Thoracic aorta (tissue), 2 donors: ENCODE measurements at regions not wholly inside any gene's neighbourhood (a gene's known extent, or its start where the extent isn't known, plus 50 kb on each side); places are given as distances from the start of the nearest gene placed in this dataset.
"Not testable (repeated sequence)": the region's sequence is repeated elsewhere in the genome, so short reads cannot be mapped to it uniquely, and the experiment has no call there.

Experiments
- ATAC-seq: fragments of 150-250 bp; one replicate; pipeline ENCODE4 v1.8.0; 2017; ENCODE audit warnings: low read depth; ENCODE audit not compliant: insufficient number of reproducible peaks, low FRiP score
- DNase-seq: peaks from one replicate; pipeline ENCODE4 v3.0.0-alpha.2; 2020; ENCODE audit warnings: low spot score
- H3K27ac ChIP-seq, 2 donors: fragments of 200-600 bp; sonication (generic); 1 replicate in 1 of 2; 2 replicates in 1 of 2; pipeline ENCODE4 v1.5.1; 2016; ENCODE audit warnings: mild to moderate bottlenecking in 2 of 2, moderate library complexity in 2 of 2
- H3K27me3 ChIP-seq: fragments of 200-600 bp; sonication (generic); replicated peaks from 2 replicates; pipeline ENCODE4 v1.6.0; 2016; ENCODE audit warnings: mild to moderate bottlenecking; ENCODE audit not compliant: insufficient read depth
- H3K36me3 ChIP-seq: fragments of 200-600 bp; sonication (generic); one replicate; pipeline ENCODE4 v1.5.1; 2016
- H3K4me1 ChIP-seq, 2 donors: fragments of 200-600 bp; sonication (generic); 1 replicate in 1 of 2; 2 replicates in 1 of 2; pipeline versions ENCODE4 v1.5.1 to v1.6.0; 2016; ENCODE audit warnings: low read depth in 2 of 2, mild to moderate bottlenecking in 1 of 2; ENCODE audit not compliant: control insufficient read depth in 1 of 2
- H3K4me3 ChIP-seq: fragments of 200-600 bp; sonication (generic); 2 replicates; pipeline ENCODE4 v1.5.1; 2016; ENCODE audit warnings: mild to moderate bottlenecking
- H3K9me3 ChIP-seq: fragments of 200-600 bp; sonication (generic); 2 replicates; pipeline ENCODE4 v1.5.1; 2016
- TF ChIP-seq, protein P1 (sequence below): fragments of 200-600 bp; sonication (generic); IDR thresholded peaks from one replicate; pipeline ENCODE4 v1.5.1; 2019; ENCODE audit warnings: antibody characterized with exemption

DNA sequence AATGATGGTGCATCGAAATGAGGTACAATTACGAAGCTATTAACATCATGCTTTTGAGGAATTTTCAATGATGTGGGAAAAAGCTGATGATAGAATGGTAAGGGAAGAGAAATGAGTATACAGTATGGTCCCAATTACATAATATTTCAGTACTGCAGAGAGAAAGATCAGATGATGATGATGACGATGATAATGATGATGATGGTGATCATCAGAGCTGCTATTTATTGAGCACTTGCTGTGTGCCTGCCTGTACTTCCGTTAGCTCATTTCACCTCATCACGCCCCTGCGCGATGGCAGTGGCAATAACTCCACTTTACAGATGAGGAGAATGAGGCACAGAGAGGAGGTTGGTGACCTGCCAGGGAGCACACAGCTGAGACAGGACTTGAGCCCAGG lies 620.8 kb downstream of the MATN1 start:
- TF ChIP-seq, protein P1, sequence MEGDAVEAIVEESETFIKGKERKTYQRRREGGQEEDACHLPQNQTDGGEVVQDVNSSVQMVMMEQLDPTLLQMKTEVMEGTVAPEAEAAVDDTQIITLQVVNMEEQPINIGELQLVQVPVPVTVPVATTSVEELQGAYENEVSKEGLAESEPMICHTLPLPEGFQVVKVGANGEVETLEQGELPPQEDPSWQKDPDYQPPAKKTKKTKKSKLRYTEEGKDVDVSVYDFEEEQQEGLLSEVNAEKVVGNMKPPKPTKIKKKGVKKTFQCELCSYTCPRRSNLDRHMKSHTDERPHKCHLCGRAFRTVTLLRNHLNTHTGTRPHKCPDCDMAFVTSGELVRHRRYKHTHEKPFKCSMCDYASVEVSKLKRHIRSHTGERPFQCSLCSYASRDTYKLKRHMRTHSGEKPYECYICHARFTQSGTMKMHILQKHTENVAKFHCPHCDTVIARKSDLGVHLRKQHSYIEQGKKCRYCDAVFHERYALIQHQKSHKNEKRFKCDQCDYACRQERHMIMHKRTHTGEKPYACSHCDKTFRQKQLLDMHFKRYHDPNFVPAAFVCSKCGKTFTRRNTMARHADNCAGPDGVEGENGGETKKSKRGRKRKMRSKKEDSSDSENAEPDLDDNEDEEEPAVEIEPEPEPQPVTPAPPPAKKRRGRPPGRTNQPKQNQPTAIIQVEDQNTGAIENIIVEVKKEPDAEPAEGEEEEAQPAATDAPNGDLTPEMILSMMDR: no peak
- Histone ChIP-seq H3K27ac (no peak overlapping the region), H3K4me3 (no peak overlapping the region), H3K9me3 (no peaks in the 10 kb centered on the region), H3K4me1 (no peaks in the 10 kb centered on the region), H3K27me3 (no peaks in the 10 kb centered on the region), H3K36me3 (no peaks in the 10 kb centered on the region)
- DNase-seq: no peak
- no peak for ATAC-seq

DNA sequence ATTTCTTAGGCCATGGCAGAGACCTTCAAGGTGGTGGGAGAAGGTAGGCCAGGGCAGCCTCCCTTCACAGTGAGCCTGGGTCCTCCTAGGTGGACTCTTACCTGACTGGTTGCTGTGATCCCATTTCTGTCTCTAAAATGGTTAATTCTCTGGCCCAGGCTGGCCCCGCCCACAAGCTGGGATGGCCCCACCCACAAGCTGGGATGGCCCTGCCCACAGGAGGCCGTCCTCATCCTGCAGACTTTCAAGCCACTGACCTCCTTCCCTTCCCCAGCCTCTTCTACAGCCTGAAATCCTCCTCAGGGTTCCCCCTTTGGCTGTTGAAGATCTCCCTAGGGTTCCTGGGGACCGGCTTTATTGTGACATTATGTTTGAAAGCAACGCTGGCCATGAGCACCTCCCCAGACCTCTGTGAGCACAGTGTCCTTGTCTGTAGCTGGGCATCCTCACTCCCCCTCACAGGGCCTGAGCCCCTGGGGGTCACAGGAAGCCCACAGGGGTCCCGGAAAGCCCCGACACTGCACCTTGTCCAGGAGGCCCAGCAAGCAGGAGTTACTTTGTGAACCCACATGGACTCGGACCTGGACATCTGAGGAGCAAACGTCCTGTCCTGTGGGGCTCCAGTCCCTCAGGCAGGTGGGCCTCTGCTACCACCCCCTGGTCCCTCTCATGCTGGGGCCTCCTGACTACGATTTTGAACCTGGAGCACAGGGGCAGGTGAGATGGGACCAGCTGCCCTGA lies 621.7 kb downstream of the MATN1 start:
- H3K4me3 ChIP-seq: no peak overlapping the region
- no peaks in the 10 kb centered on the region for H3K9me3 ChIP-seq
- no peaks in the 10 kb centered on the region for H3K4me1 ChIP-seq
- TF ChIP-seq, protein P1: no peak
- DNase-seq (no peak), ATAC-seq (no peak)
- no peak overlapping the region for H3K27ac ChIP-seq
- no peaks in the 10 kb centered on the region for H3K36me3 ChIP-seq
- H3K27me3 ChIP-seq: no peaks in the 10 kb centered on the region

DNA sequence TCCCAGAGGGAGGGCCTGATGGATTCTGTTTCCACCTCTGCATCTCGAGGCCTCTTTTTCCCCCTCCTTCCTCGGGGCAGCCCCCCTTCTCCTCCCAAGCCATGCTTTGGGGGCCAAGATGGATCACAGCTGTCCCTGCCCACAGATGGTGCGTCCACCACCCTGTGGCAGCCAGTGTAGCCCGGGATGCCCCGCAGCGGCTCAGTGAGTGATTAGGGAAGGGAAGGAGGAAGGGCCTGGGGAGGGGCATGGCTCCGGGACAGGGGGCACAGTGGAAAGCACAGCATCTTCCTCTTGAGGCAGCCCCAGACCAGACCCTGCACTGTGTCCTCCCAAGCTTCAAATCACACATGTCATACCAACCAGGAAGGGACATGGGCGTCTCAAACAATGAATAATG lies 622.4 kb downstream of the MATN1 start:
- DNase-seq (no peak), ATAC-seq (no peak)
- Histone ChIP-seq H3K27me3 (no peaks in the 10 kb centered on the region), H3K36me3 (no peaks in the 10 kb centered on the region), H3K9me3 (no peaks in the 10 kb centered on the region), H3K27ac (no peak overlapping the region), H3K4me1 (no peaks in the 10 kb centered on the region), H3K4me3 (no peak overlapping the region)
- TF ChIP-seq, protein P1: no peak

DNA sequence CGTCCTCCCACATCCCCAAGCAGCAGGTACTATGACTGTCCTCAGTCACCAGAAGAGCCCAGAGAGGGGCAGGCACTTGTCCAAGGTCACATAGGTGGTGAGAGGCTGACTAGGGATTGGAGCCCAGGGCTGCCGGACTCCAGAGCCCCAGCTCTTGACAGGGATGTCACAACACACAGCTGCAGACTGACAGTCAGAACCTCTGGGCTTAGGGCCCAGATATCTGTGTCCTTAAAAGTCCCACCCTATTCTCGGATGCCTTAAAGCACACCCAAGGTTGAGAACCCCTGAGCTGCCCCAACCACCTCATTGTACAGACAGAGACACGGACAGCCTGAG lies 622.9 kb downstream of the MATN1 start:
- no peaks in the 10 kb centered on the region for H3K36me3 ChIP-seq
- H3K27me3 ChIP-seq: no peaks in the 10 kb centered on the region

DNA sequence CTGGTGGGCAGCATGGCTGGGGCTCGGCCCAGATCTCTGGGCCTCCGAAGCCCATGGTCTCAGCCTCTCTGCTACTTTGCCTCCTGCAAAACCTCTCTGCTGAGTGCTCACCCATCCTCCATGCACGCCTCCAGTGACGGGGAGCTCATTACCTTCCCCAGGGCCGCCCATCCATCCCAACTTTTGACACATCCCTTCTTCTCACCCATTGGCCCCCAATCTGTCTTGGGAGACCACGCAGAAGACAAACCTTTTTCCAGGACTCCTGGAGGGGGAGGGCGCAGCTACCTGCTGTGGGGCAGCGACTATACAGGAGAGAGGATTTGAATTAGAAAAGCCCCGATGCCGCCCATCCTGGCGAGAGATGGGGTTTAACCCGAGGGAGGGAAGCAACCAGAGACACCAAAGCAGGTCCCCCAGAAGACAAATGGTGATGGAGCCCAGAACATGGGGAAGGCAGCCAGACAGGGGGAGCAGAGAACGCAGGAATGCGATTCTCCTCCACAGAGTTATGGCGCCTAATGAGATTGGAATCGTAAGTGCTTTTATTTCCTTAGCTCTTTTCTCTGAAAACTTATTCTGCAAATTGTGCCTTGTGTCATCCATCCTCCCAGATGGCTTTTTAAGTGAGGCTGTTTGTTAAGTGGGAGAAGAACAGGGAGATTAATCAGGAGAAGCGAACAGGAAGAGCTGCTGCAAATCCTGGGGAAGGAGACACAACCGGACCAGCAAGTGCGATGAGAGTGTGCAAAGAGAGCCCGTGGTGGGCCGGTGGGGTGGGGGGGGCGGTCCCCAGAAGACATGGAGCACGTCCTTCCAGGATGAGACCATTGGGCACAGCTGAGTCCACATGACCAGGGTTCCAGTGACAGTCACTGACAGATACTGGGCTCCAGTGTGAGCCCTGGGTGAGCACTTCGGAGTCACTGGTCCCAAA lies 623.5 kb downstream of the MATN1 start:
- Histone ChIP-seq H3K9me3 (no peaks in the 10 kb centered on the region), H3K27me3 (no peaks in the 10 kb centered on the region), H3K27ac (no peak overlapping the region), H3K4me3 (no peak overlapping the region), H3K36me3 (no peaks in the 10 kb centered on the region), H3K4me1 (no peaks in the 10 kb centered on the region)
- TF ChIP-seq, protein P1: no peak
- DNase-seq (no peak), ATAC-seq (no peak)

More for the DNA sequence above, 622.9 kb downstream of the MATN1 start:
- TF ChIP-seq, protein P1: no peak
- Histone ChIP-seq H3K27ac (no peak overlapping the region), H3K4me1 (no peaks in the 10 kb centered on the region), H3K9me3 (no peaks in the 10 kb centered on the region), H3K4me3 (no peak overlapping the region)
- ATAC-seq (no peak), DNase-seq (no peak)

DNA sequence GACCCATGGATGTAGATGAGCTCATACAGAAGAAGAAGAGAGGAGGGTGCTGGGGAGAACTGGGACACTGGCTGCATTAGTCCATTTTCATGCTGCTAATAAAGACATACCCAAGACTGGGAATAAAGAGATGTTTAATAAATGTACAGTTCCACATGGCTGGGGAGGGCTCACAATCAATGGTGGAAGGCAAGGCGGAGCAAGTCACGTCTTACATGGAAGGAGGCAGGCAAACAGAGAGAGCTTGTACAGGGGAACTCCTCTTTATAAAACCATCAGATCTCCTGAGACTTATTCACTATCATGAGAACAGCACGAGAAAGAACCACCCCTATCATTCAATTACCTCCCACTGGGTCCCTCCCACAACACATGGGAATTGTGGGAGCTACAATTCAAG lies 625.5 kb downstream of the MATN1 start:
- H3K27ac ChIP-seq, H3K9me3 ChIP-seq, DNase-seq, H3K4me3 ChIP-seq, H3K27me3 ChIP-seq, ATAC-seq, H3K4me1 ChIP-seq, H3K36me3 ChIP-seq: not testable (repeated sequence)
